ENCODE measurements at regions not wholly inside any gene's neighbourhood (a gene's known extent, or its start where the extent isn't known, plus 50 kb on each side); places are given as distances from the start of the nearest gene placed in this dataset.

DNA sequence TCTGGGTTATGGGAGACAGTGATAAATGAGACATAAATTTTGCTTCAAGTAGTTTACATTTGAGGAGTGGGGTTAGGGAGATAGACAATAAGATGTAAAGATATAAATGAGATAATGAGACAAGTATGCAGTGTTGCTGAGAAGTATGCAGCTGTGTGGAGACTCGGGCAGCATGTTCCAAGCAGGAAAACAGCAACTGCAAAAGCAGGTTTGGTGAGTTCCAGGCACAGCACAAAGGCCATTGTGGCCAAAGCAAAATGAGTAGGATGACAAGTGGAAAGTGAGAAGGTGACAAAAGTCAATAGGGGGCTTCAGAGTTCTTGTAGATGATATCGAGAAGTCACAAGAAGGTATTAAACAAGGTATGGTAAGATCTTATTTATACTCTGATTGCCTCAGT, 259.1 kb upstream of the PEX5L start:
- H3K23ac ChIP-seq (ENCODE audit: low read depth, low read length, poor library complexity), result no peak overlapping the region
- H3K14ac ChIP-seq (ENCODE audit: low read length), result no peak overlapping the region
- H2AK5ac ChIP-seq (ENCODE audit: low read depth, low read length), result no peak overlapping the region
- no peak overlapping the region for H3K4me3 ChIP-seq (ENCODE audit: low read length in 2 of 2)
- H3K27ac ChIP-seq (replicated peaks; ENCODE audit: low read length), result no peak overlapping the region
- H2BK120ac ChIP-seq (ENCODE audit: low read depth, low read length), result no peak overlapping the region
- H3K27me3 ChIP-seq (ENCODE audit: control insufficient read depth in 3 of 3, insufficient read depth in 3 of 3, low read depth in 1 of 3, low read length in 3 of 3), result no peaks in the 10 kb centered on the region
- H2AFZ ChIP-seq (ENCODE audit: low read length), result no peak overlapping the region
- no peak overlapping the region for H3K9ac ChIP-seq (ENCODE audit: low read depth, low read length, poor library complexity)
- no peak for DNase-seq (ENCODE audit: low spot score)
- no peak overlapping the region for H4K91ac ChIP-seq (ENCODE audit: low read depth, low read length, poor library complexity)
- no peak overlapping the region for H4K8ac ChIP-seq (ENCODE audit: low read depth, low read length)
- no CpG with 5 or more reads among the region's 2 CpGs for WGBS, 2 donors (ENCODE audit: extremely low coverage in 2 of 2, insufficient read length in 2 of 2, insufficient replicate concordance in 1 of 2)
- H3K4me1 ChIP-seq (ENCODE audit: control insufficient read depth in 2 of 2, insufficient read depth in 1 of 2, low read depth in 1 of 2, low read length in 2 of 2), result no peaks in the 10 kb centered on the region
- no peaks in the 10 kb centered on the region for H3K79me1 ChIP-seq (ENCODE audit: low read depth, low read length)
- H2BK12ac ChIP-seq (ENCODE audit: low read length), result no peak overlapping the region
- no peaks in the 10 kb centered on the region for H3K9me3 ChIP-seq (replicated peaks in 1 of 2; ENCODE audit: control insufficient read depth in 2 of 2, insufficient read depth in 1 of 2, low read depth in 1 of 2, low read length in 2 of 2)
- no peak overlapping the region for H2BK15ac ChIP-seq (ENCODE audit: low read length)
- H3K18ac ChIP-seq (ENCODE audit: low read length), result no peak overlapping the region
- no peak overlapping the region for H2BK5ac ChIP-seq (ENCODE audit: low read length)
- H3K4me2 ChIP-seq (ENCODE audit: insufficient read depth, low read length, poor library complexity, severe bottlenecking), result no peak overlapping the region
- H3K36me3 ChIP-seq (replicated peaks in 1 of 2; ENCODE audit: control insufficient read depth in 2 of 2, insufficient read depth in 2 of 2, low read length in 2 of 2), result no peaks in the 10 kb centered on the region
- H3K4ac ChIP-seq (ENCODE audit: low read length), result no peak overlapping the region

GRCh38 chr3:180296971-180297370, 260.2 kb upstream of the PEX5L start:
- H3K27ac ChIP-seq (replicated peaks; ENCODE audit: low read length), result no peak overlapping the region
- no peak overlapping the region for H2BK5ac ChIP-seq (ENCODE audit: low read length)
- H3K4me3 ChIP-seq (ENCODE audit: low read length in 2 of 2), result no peak overlapping the region
- H3K4me1 ChIP-seq (ENCODE audit: control insufficient read depth in 2 of 2, insufficient read depth in 1 of 2, low read depth in 1 of 2, low read length in 2 of 2), result no peaks in the 10 kb centered on the region
- no peak overlapping the region for H2BK15ac ChIP-seq (ENCODE audit: low read length)
- no peak overlapping the region for H2AFZ ChIP-seq (ENCODE audit: low read length)
- H3K9ac ChIP-seq (ENCODE audit: low read depth, low read length, poor library complexity), result no peak overlapping the region
- H2AK5ac ChIP-seq (ENCODE audit: low read depth, low read length), result no peak overlapping the region
- no peak overlapping the region for H2BK120ac ChIP-seq (ENCODE audit: low read depth, low read length)
- H3K18ac ChIP-seq (ENCODE audit: low read length), result no peak overlapping the region
- no peak overlapping the region for H4K8ac ChIP-seq (ENCODE audit: low read depth, low read length)
- no peak overlapping the region for H3K4me2 ChIP-seq (ENCODE audit: insufficient read depth, low read length, poor library complexity, severe bottlenecking)
- H3K14ac ChIP-seq (ENCODE audit: low read length), result no peak overlapping the region
- H3K23ac ChIP-seq (ENCODE audit: low read depth, low read length, poor library complexity), result no peak overlapping the region
- H3K9me3 ChIP-seq (replicated peaks in 1 of 2; ENCODE audit: control insufficient read depth in 2 of 2, insufficient read depth in 1 of 2, low read depth in 1 of 2, low read length in 2 of 2), result no peaks in the 10 kb centered on the region
- H3K27me3 ChIP-seq (ENCODE audit: control insufficient read depth in 3 of 3, insufficient read depth in 3 of 3, low read depth in 1 of 3, low read length in 3 of 3), result no peaks in the 10 kb centered on the region
- H3K4ac ChIP-seq (ENCODE audit: low read length), result no peak overlapping the region
- DNase-seq (ENCODE audit: low spot score), result no peak
- no peaks in the 10 kb centered on the region for H3K79me1 ChIP-seq (ENCODE audit: low read depth, low read length)
- H3K36me3 ChIP-seq (replicated peaks in 1 of 2; ENCODE audit: control insufficient read depth in 2 of 2, insufficient read depth in 2 of 2, low read length in 2 of 2), result no peaks in the 10 kb centered on the region
- no CpG with 5 or more reads among the region's 5 CpGs for WGBS, 2 donors (ENCODE audit: extremely low coverage in 2 of 2, insufficient read length in 2 of 2, insufficient replicate concordance in 1 of 2)
- no peak overlapping the region for H4K91ac ChIP-seq (ENCODE audit: low read depth, low read length, poor library complexity)
- H2BK12ac ChIP-seq (ENCODE audit: low read length), result no peak overlapping the region

GRCh38 chr3:180306155-180306554, 269.4 kb upstream of the PEX5L start:
- WGBS, 2 donors (ENCODE audit: extremely low coverage in 2 of 2, insufficient read length in 2 of 2, insufficient replicate concordance in 1 of 2), result no CpG with 5 or more reads among the region's 1 CpG
- H3K23ac ChIP-seq (ENCODE audit: low read depth, low read length, poor library complexity), result no peak overlapping the region

GRCh38 chr3:180306691-180307090, 270.0 kb upstream of the PEX5L start:
- no peak overlapping the region for H4K8ac ChIP-seq (ENCODE audit: low read depth, low read length)
- no peak overlapping the region for H3K18ac ChIP-seq (ENCODE audit: low read length)
- H3K4me2 ChIP-seq (ENCODE audit: insufficient read depth, low read length, poor library complexity, severe bottlenecking), result no peak overlapping the region
- no peak overlapping the region for H2BK120ac ChIP-seq (ENCODE audit: low read depth, low read length)
- WGBS, 2 donors (ENCODE audit: extremely low coverage in 2 of 2, insufficient read length in 2 of 2, insufficient replicate concordance in 1 of 2), result no CpG with 5 or more reads among the region's 7 CpGs
- H3K4me1 ChIP-seq (ENCODE audit: control insufficient read depth in 2 of 2, insufficient read depth in 1 of 2, low read depth in 1 of 2, low read length in 2 of 2), result no peaks in the 10 kb centered on the region
- H3K4me3 ChIP-seq (ENCODE audit: low read length in 2 of 2), result no peak overlapping the region
- H4K91ac ChIP-seq (ENCODE audit: low read depth, low read length, poor library complexity), result no peak overlapping the region
- H3K36me3 ChIP-seq (replicated peaks in 1 of 2; ENCODE audit: control insufficient read depth in 2 of 2, insufficient read depth in 2 of 2, low read length in 2 of 2), result no peaks in the 10 kb centered on the region
- no peak overlapping the region for H3K14ac ChIP-seq (ENCODE audit: low read length)
- no peak overlapping the region for H2AFZ ChIP-seq (ENCODE audit: low read length)
- H2BK12ac ChIP-seq (ENCODE audit: low read length), result no peak overlapping the region
- H2BK5ac ChIP-seq (ENCODE audit: low read length), result no peak overlapping the region
- H2BK15ac ChIP-seq (ENCODE audit: low read length), result no peak overlapping the region
- no peaks in the 10 kb centered on the region for H3K27me3 ChIP-seq (ENCODE audit: control insufficient read depth in 3 of 3, insufficient read depth in 3 of 3, low read depth in 1 of 3, low read length in 3 of 3)
- H2AK5ac ChIP-seq (ENCODE audit: low read depth, low read length), result no peak overlapping the region
- H3K27ac ChIP-seq (replicated peaks; ENCODE audit: low read length), result no peak overlapping the region
- DNase-seq (ENCODE audit: low spot score), result no peak
- no peaks in the 10 kb centered on the region for H3K79me1 ChIP-seq (ENCODE audit: low read depth, low read length)
- H3K9ac ChIP-seq (ENCODE audit: low read depth, low read length, poor library complexity), result no peak overlapping the region
- no peaks in the 10 kb centered on the region for H3K9me3 ChIP-seq (replicated peaks in 1 of 2; ENCODE audit: control insufficient read depth in 2 of 2, insufficient read depth in 1 of 2, low read depth in 1 of 2, low read length in 2 of 2)
- H3K23ac ChIP-seq (ENCODE audit: low read depth, low read length, poor library complexity), result no peak overlapping the region
- no peak overlapping the region for H3K4ac ChIP-seq (ENCODE audit: low read length)

More at GRCh38 chr3:180306155-180306554, 269.4 kb upstream of the PEX5L start:
- Histone ChIP-seq H2AFZ (ENCODE audit: low read length) (no peak overlapping the region), H3K4me2 (ENCODE audit: insufficient read depth, low read length, poor library complexity, severe bottlenecking) (no peak overlapping the region), H2BK5ac (ENCODE audit: low read length) (no peak overlapping the region), H3K9me3 (replicated peaks in 1 of 2; ENCODE audit: control insufficient read depth in 2 of 2, insufficient read depth in 1 of 2, low read depth in 1 of 2, low read length in 2 of 2) (no peaks in the 10 kb centered on the region), H3K14ac (ENCODE audit: low read length) (no peak overlapping the region), H3K4me1 (ENCODE audit: control insufficient read depth in 2 of 2, insufficient read depth in 1 of 2, low read depth in 1 of 2, low read length in 2 of 2) (no peaks in the 10 kb centered on the region), H2BK12ac (ENCODE audit: low read length) (no peak overlapping the region), H4K8ac (ENCODE audit: low read depth, low read length) (no peak overlapping the region), H3K27me3 (ENCODE audit: control insufficient read depth in 3 of 3, insufficient read depth in 3 of 3, low read depth in 1 of 3, low read length in 3 of 3) (no peaks in the 10 kb centered on the region), H3K9ac (ENCODE audit: low read depth, low read length, poor library complexity) (no peak overlapping the region), H2BK120ac (ENCODE audit: low read depth, low read length) (no peak overlapping the region), H3K18ac (ENCODE audit: low read length) (no peak overlapping the region), H3K4ac (ENCODE audit: low read length) (no peak overlapping the region), H3K27ac (replicated peaks; ENCODE audit: low read length) (no peak overlapping the region), H4K91ac (ENCODE audit: low read depth, low read length, poor library complexity) (no peak overlapping the region), H2AK5ac (ENCODE audit: low read depth, low read length) (no peak overlapping the region), H3K36me3 (replicated peaks in 1 of 2; ENCODE audit: control insufficient read depth in 2 of 2, insufficient read depth in 2 of 2, low read length in 2 of 2) (no peaks in the 10 kb centered on the region), H3K79me1 (ENCODE audit: low read depth, low read length) (no peaks in the 10 kb centered on the region), H2BK15ac (ENCODE audit: low read length) (no peak overlapping the region), H3K4me3 (ENCODE audit: low read length in 2 of 2) (no peak overlapping the region)
- no peak for DNase-seq (ENCODE audit: low spot score)
